Activated naive CD8-positive, alpha-beta T cell (primary cell): ENCODE measurements at regions not wholly inside any gene's neighbourhood (a gene's known extent, or its start where the extent isn't known, plus 50 kb on each side); places are given as distances from the start of the nearest gene placed in this dataset.
A peak's percentile ranks its signal among the peaks of the same experiment; 100 is the strongest.
"Not testable (repeated sequence)": the region's sequence is repeated elsewhere in the genome, so short reads cannot be mapped to it uniquely, and the experiment has no call there.

Experiments used
- H3K27ac Mint-ChIP-seq: one replicate; pipeline ENCODE4 v1.8.0; 2021; ENCODE audit warnings: mixed read lengths
- H3K27me3 Mint-ChIP-seq: one replicate; pipeline ENCODE4 v1.8.0; 2021; ENCODE audit warnings: mixed read lengths
- H3K36me3 Mint-ChIP-seq: one replicate; pipeline ENCODE4 v1.8.0; 2021; ENCODE audit warnings: mixed read lengths
- H3K4me1 Mint-ChIP-seq: one replicate; pipeline ENCODE4 v1.8.0; 2021; ENCODE audit warnings: low read depth, mixed read lengths
- H3K4me3 Mint-ChIP-seq: one replicate; pipeline ENCODE4 v1.8.0; 2021; ENCODE audit warnings: mild to moderate bottlenecking, mixed read lengths
- H3K9me3 Mint-ChIP-seq: one replicate; pipeline ENCODE4 v1.8.0; 2021; ENCODE audit warnings: low read depth, mixed read lengths

GRCh38 chr12:116327992-116328391 lies 50.5 kb upstream of the MED13L start:
- not testable (repeated sequence) for H3K9me3 Mint-ChIP-seq, H3K36me3 Mint-ChIP-seq, H3K4me3 Mint-ChIP-seq, H3K27ac Mint-ChIP-seq, H3K27me3 Mint-ChIP-seq
- H3K4me1 Mint-ChIP-seq: peaks cover 30% of the 10 kb centered on the region

- Mint-ChIP-seq H3K9me3 (peaks cover 3% of the 10 kb centered on the region), H3K36me3 (no peaks in the 10 kb centered on the region), H3K4me3 (no peak overlapping the region), H3K27ac (no peak overlapping the region), H3K27me3 (no peaks in the 10 kb centered on the region), H3K4me1 (peaks cover 4% of the 10 kb centered on the region)
Measured at GRCh38 chr12:116331876-116332275, 54.4 kb upstream of the MED13L start.

GRCh38 chr12:116332705-116333380 lies 55.4 kb upstream of the MED13L start:
- Mint-ChIP-seq H3K36me3 (no peaks in the 10 kb centered on the region), H3K9me3 (peaks cover 3% of the 10 kb centered on the region), H3K27me3 (no peaks in the 10 kb centered on the region), H3K27ac (peak overlapping the region; percentile 17), H3K4me3 (no peak overlapping the region), H3K4me1 (peaks cover 4% of the 10 kb centered on the region)

GRCh38 chr12:116333402-116333801 lies 55.9 kb upstream of the MED13L start:
- Mint-ChIP-seq H3K36me3 (no peaks in the 10 kb centered on the region), H3K27ac (peak overlapping the region; percentile 17), H3K4me3 (no peak overlapping the region), H3K9me3 (peaks cover 2% of the 10 kb centered on the region), H3K4me1 (peaks cover 4% of the 10 kb centered on the region), H3K27me3 (no peaks in the 10 kb centered on the region)

GRCh38 chr12:116336542-116337065 lies 59.1 kb upstream of the MED13L start:
- no peak overlapping the region for H3K27ac Mint-ChIP-seq
- no peaks in the 10 kb centered on the region for H3K9me3 Mint-ChIP-seq
- H3K27me3 Mint-ChIP-seq: no peaks in the 10 kb centered on the region
- no peaks in the 10 kb centered on the region for H3K36me3 Mint-ChIP-seq
- no peak overlapping the region for H3K4me3 Mint-ChIP-seq
- peaks cover 4% of the 10 kb centered on the region for H3K4me1 Mint-ChIP-seq

- no peak overlapping the region for H3K27ac Mint-ChIP-seq
- peaks cover 4% of the 10 kb centered on the region for H3K4me1 Mint-ChIP-seq
- H3K27me3 Mint-ChIP-seq: no peaks in the 10 kb centered on the region
- no peak overlapping the region for H3K4me3 Mint-ChIP-seq
- peaks cover 4% of the 10 kb centered on the region for H3K9me3 Mint-ChIP-seq
- no peaks in the 10 kb centered on the region for H3K36me3 Mint-ChIP-seq
Measured at GRCh38 chr12:116337312-116337711, 59.8 kb upstream of the MED13L start.

GRCh38 chr12:116338064-116338846 lies 60.8 kb upstream of the MED13L start:
- Mint-ChIP-seq H3K27me3 (no peaks in the 10 kb centered on the region), H3K4me3 (no peak overlapping the region), H3K9me3 (peaks cover 5% of the 10 kb centered on the region), H3K4me1 (peaks cover 4% of the 10 kb centered on the region), H3K36me3 (no peaks in the 10 kb centered on the region), H3K27ac (no peak overlapping the region)

GRCh38 chr12:116339062-116339461 lies 61.6 kb upstream of the MED13L start:
- no peaks in the 10 kb centered on the region for H3K27me3 Mint-ChIP-seq
- no peak overlapping the region for H3K4me3 Mint-ChIP-seq
- no peak overlapping the region for H3K27ac Mint-ChIP-seq
- H3K36me3 Mint-ChIP-seq: no peaks in the 10 kb centered on the region
- peaks cover 4% of the 10 kb centered on the region for H3K4me1 Mint-ChIP-seq
- peaks cover 5% of the 10 kb centered on the region for H3K9me3 Mint-ChIP-seq

GRCh38 chr12:116339800-116340371 lies 62.4 kb upstream of the MED13L start:
- Mint-ChIP-seq H3K36me3 (peaks cover 2% of the 10 kb centered on the region), H3K4me1 (peaks cover 4% of the 10 kb centered on the region), H3K27ac (no peak overlapping the region), H3K4me3 (no peak overlapping the region), H3K27me3 (no peaks in the 10 kb centered on the region), H3K9me3 (peaks cover 5% of the 10 kb centered on the region)

GRCh38 chr12:116343331-116343884 lies 65.9 kb upstream of the MED13L start:
- no peak overlapping the region for H3K27ac Mint-ChIP-seq

GRCh38 chr12:116346222-116346621 lies 68.7 kb upstream of the MED13L start:
- Mint-ChIP-seq H3K27ac (no peak overlapping the region), H3K9me3 (peaks cover 5% of the 10 kb centered on the region), H3K27me3 (peaks cover 3% of the 10 kb centered on the region), H3K4me3 (no peak overlapping the region), H3K4me1 (no peaks in the 10 kb centered on the region), H3K36me3 (peaks cover 5% of the 10 kb centered on the region)

More at GRCh38 chr12:116343331-116343884, 65.9 kb upstream of the MED13L start:
- Mint-ChIP-seq H3K27me3 (no peaks in the 10 kb centered on the region), H3K9me3 (peaks cover 5% of the 10 kb centered on the region), H3K36me3 (peaks cover 2% of the 10 kb centered on the region), H3K4me3 (no peak overlapping the region), H3K4me1 (no peaks in the 10 kb centered on the region)

- H3K36me3 Mint-ChIP-seq: peaks cover 5% of the 10 kb centered on the region
- no peak overlapping the region for H3K27ac Mint-ChIP-seq
- H3K4me3 Mint-ChIP-seq: no peak overlapping the region
- peaks cover 5% of the 10 kb centered on the region for H3K9me3 Mint-ChIP-seq
- no peaks in the 10 kb centered on the region for H3K4me1 Mint-ChIP-seq
- H3K27me3 Mint-ChIP-seq: peaks cover 3% of the 10 kb centered on the region
Measured at GRCh38 chr12:116346741-116347140, 69.2 kb upstream of the MED13L start.

GRCh38 chr12:116347265-116347664 lies 69.8 kb upstream of the MED13L start:
- H3K4me1 Mint-ChIP-seq: no peaks in the 10 kb centered on the region
- no peak overlapping the region for H3K27ac Mint-ChIP-seq
- H3K9me3 Mint-ChIP-seq: peaks cover 1% of the 10 kb centered on the region
- H3K36me3 Mint-ChIP-seq: peaks cover 5% of the 10 kb centered on the region
- H3K27me3 Mint-ChIP-seq: peaks cover 3% of the 10 kb centered on the region
- H3K4me3 Mint-ChIP-seq: no peak overlapping the region

- peaks cover 3% of the 10 kb centered on the region for H3K27me3 Mint-ChIP-seq
- H3K4me1 Mint-ChIP-seq: no peaks in the 10 kb centered on the region
- H3K9me3 Mint-ChIP-seq: no peaks in the 10 kb centered on the region
- H3K36me3 Mint-ChIP-seq: peaks cover 3% of the 10 kb centered on the region
- no peak overlapping the region for H3K27ac Mint-ChIP-seq
- H3K4me3 Mint-ChIP-seq: no peak overlapping the region
Measured at GRCh38 chr12:116352315-116352835, 74.9 kb upstream of the MED13L start.

- H3K4me1 Mint-ChIP-seq: peaks cover 8% of the 10 kb centered on the region
- peaks cover 3% of the 10 kb centered on the region for H3K27me3 Mint-ChIP-seq
- no peak overlapping the region for H3K27ac Mint-ChIP-seq
- H3K4me3 Mint-ChIP-seq: no peak overlapping the region
- H3K36me3 Mint-ChIP-seq: peaks cover 3% of the 10 kb centered on the region
- no peaks in the 10 kb centered on the region for H3K9me3 Mint-ChIP-seq
Measured at GRCh38 chr12:116353958-116354357, 76.5 kb upstream of the MED13L start.
